GM12891 (cell line): ENCODE measurements at regions not wholly inside any gene's neighbourhood (a gene's known extent, or its start where the extent isn't known, plus 50 kb on each side); places are given as distances from the start of the nearest gene placed in this dataset.

Source experiments
- PAX5 ChIP-seq: IDR thresholded peaks from 2 replicates; pipeline ENCODE4 v1.6.1; 2011; ENCODE audit warnings: low read length, moderate library complexity, mild to moderate bottlenecking; ENCODE audit not compliant: insufficient read depth, severe bottlenecking
- POLR2A ChIP-seq: IDR thresholded peaks from 2 replicates; pipeline ENCODE4 v1.6.1; 2011; ENCODE audit warnings: low read depth, low read length, control low read depth
- POLR2AphosphoS5 ChIP-seq: IDR thresholded peaks from 2 replicates; pipeline ENCODE4 v1.6.1; 2011; ENCODE audit warnings: low read depth, low read length, control low read depth
- SPI1 ChIP-seq: IDR thresholded peaks from 2 replicates; pipeline ENCODE4 v1.6.1; 2011; ENCODE audit warnings: low read depth, low read length, control low read depth
- TAF1 ChIP-seq: IDR thresholded peaks from 2 replicates; pipeline ENCODE4 v1.6.1; 2011; ENCODE audit warnings: low read depth, low read length, control low read depth

GRCh38 chr1:80171631-80172030, 1165.1 kb upstream of the ADGRL4 start:
- no peak for TF ChIP-seq TAF1
- no peak for TF ChIP-seq SPI1
- TF ChIP-seq POLR2AphosphoS5: no peak
- TF ChIP-seq POLR2A: no peak
- no peak for TF ChIP-seq PAX5
